SK-N-SH (cell line): ENCODE measurements at regions not wholly inside any gene's neighbourhood (a gene's known extent, or its start where the extent isn't known, plus 50 kb on each side); places are given as distances from the start of the nearest gene placed in this dataset.
A peak's percentile ranks its signal among the peaks of the same experiment; 100 is the strongest.

Source experiments
- CTCF ChIA-PET: fragments of 300-600, 350-600 bp; formaldehyde crosslinking; extraction: SDS; loops from one replicate; lab custom pipeline; 2021; lab: Yijun Ruan, JAX
- POLR2A ChIA-PET: fragments of 350-600 bp; sonication (Branson Sonifier 250); formaldehyde crosslinking; extraction: SDS; loops from one replicate; lab custom pipeline; 2020; ENCODE audit warnings: antibody characterized with exemption, inconsistent platforms; lab: Yijun Ruan, JAX
- DNase-seq: peaks from one replicate; pipeline ENCODE4 v3.0.0; 2012
- H2AFZ ChIP-seq: fragments of 200-600 bp; sonication (generic); 2 replicates; pipeline ENCODE4 v1.8.1; 2016; ENCODE audit warnings: antibody characterized with exemption, mild to moderate bottlenecking, low read depth
- H3F3A ChIP-seq: fragments of 200-600 bp; sonication (generic); replicated peaks from 2 replicates; pipeline ENCODE3; 2016; ENCODE audit warnings: antibody characterized with exemption, mild to moderate bottlenecking; ENCODE audit not compliant: insufficient read depth
- H3K27ac ChIP-seq, 2 experiments: fragments of 200-500 bp in 1 of 2; fragments of 200-600 bp in 1 of 2; sonication (Bioruptor generic) in 1 of 2; sonication (generic), shearing (Covaris generic) in 1 of 2; 2 replicates each; pipeline versions ENCODE4 v1.5.1 to v1.6.1; 2014 to 2016; ENCODE audit warnings: low read depth in 2 of 2, inconsistent platforms in 1 of 2, low read length in 1 of 2, mild to moderate bottlenecking in 1 of 2, mixed read lengths in 1 of 2
- H3K27me3 ChIP-seq: fragments of 200-600 bp; sonication (generic), shearing (Covaris generic); 2 replicates; pipeline ENCODE4 v1.6.1; 2016; ENCODE audit warnings: mixed run types; ENCODE audit not compliant: insufficient read depth
- H3K36me3 ChIP-seq, 2 experiments: fragments of 200-500 bp in 1 of 2; fragments of 200-600 bp in 1 of 2; sonication (Bioruptor generic) in 1 of 2; sonication (generic) in 1 of 2; replicated peaks in 1 of 2; 2 replicates each; pipeline versions ENCODE3 to v1.5.1; 2014 to 2016; ENCODE audit warnings: low read length in 1 of 2, mild to moderate bottlenecking in 1 of 2; ENCODE audit not compliant: insufficient read depth in 2 of 2, control insufficient read depth in 1 of 2
- H3K4me1 ChIP-seq, 2 experiments: fragments of 200-500 bp in 1 of 2; fragments of 200-600 bp in 1 of 2; sonication (Bioruptor generic) in 1 of 2; sonication (generic), shearing (Covaris generic) in 1 of 2; 2 replicates each; pipeline versions ENCODE4 v1.5.1 to v1.6.1; 2014 to 2016; ENCODE audit warnings: low read depth in 1 of 2, low read length in 1 of 2, mixed run types in 1 of 2; ENCODE audit not compliant: insufficient read depth in 2 of 2, control insufficient read depth in 1 of 2
- H3K4me2 ChIP-seq: fragments of 200-600 bp; sonication (generic), shearing (Covaris generic); 2 replicates; pipeline ENCODE4 v1.6.1; 2017; ENCODE audit warnings: mixed run types
- H3K4me3 ChIP-seq, 2 experiments: fragments of 200-500 bp in 1 of 2; fragments of 200-600 bp in 1 of 2; sonication (Bioruptor generic) in 1 of 2; sonication (generic), shearing (Covaris generic) in 1 of 2; 2 replicates each; pipeline versions ENCODE4 v1.5.1 to v1.8.1; 2014 to 2016; ENCODE audit warnings: low read depth in 2 of 2, inconsistent platforms in 1 of 2, low read length in 1 of 2, mild to moderate bottlenecking in 1 of 2, mixed read lengths in 1 of 2, moderate library complexity in 1 of 2
- H3K79me2 ChIP-seq: fragments of 200-600 bp; sonication (generic); 2 replicates; pipeline ENCODE4 v1.8.1; 2017; ENCODE audit warnings: mild to moderate bottlenecking; ENCODE audit not compliant: insufficient read depth
- H3K9ac ChIP-seq: fragments of 200-600 bp; sonication (generic); 2 replicates; pipeline ENCODE4 v1.6.1; 2017; ENCODE audit warnings: mixed run types
- H3K9me2 ChIP-seq: fragments of 200-600 bp; sonication (generic); 2 replicates; pipeline ENCODE4 v1.6.1; 2017; ENCODE audit warnings: mixed run types
- H3K9me3 ChIP-seq: fragments of 200-600 bp; sonication (generic); 2 replicates; pipeline ENCODE4 v1.6.1; 2017; ENCODE audit warnings: mixed run types, mild to moderate bottlenecking, moderate library complexity
- H4K20me1 ChIP-seq: fragments of 200-600 bp; sonication (generic); 2 replicates; pipeline ENCODE4 v1.6.1; 2017; ENCODE audit warnings: mild to moderate bottlenecking, mixed run types; ENCODE audit not compliant: insufficient read depth
- CHD2 ChIP-seq: fragments of 150-350 bp; IDR thresholded peaks from 2 replicates; pipeline ENCODE4 v1.6.1; 2018; ENCODE audit warnings: low read length; ENCODE audit not compliant: partially characterized antibody
- CTCF ChIP-seq: fragments of 200-600 bp; sonication (generic); IDR thresholded peaks from 2 replicates; pipeline ENCODE4 v1.6.1; 2017; ENCODE audit warnings: antibody characterized with exemption, mild to moderate bottlenecking, moderate library complexity
- EZH2phosphoT487 ChIP-seq: fragments of 200-600 bp; sonication (generic); IDR thresholded peaks from 2 replicates; pipeline ENCODE4 v1.6.1; 2017; ENCODE audit warnings: low read depth, mixed run types, mild to moderate bottlenecking, antibody characterized with exemption, moderate library complexity, borderline replicate concordance
- FOXM1 ChIP-seq: IDR thresholded peaks from 2 replicates; pipeline ENCODE4 v1.4.0; 2012; ENCODE audit warnings: low read depth, mild to moderate bottlenecking
- IRF3 ChIP-seq: fragments of 150-350 bp; IDR thresholded peaks from 2 replicates; pipeline ENCODE4 v1.6.1; 2016; ENCODE audit warnings: mild to moderate bottlenecking, low read depth, low read length
- JUND ChIP-seq: IDR thresholded peaks from 2 replicates; pipeline ENCODE4 v1.4.0; 2012
- MAX ChIP-seq: IDR thresholded peaks from 2 replicates; pipeline ENCODE4 v1.4.0; 2012; ENCODE audit warnings: low read depth
- MXI1 ChIP-seq: IDR thresholded peaks from 2 replicates; pipeline ENCODE4 v1.6.1; 2012; ENCODE audit warnings: mild to moderate bottlenecking, low read depth, low read length, improper control_type of control experiment
- NFIC ChIP-seq: IDR thresholded peaks from 2 replicates; pipeline ENCODE4 v1.4.0; 2012; ENCODE audit warnings: borderline replicate concordance
- PBX3 ChIP-seq: IDR thresholded peaks from 2 replicates; pipeline ENCODE4; 2012
- RCOR1 ChIP-seq: fragments of 150-350 bp; IDR thresholded peaks from 2 replicates; pipeline ENCODE4 v1.6.1; 2017; ENCODE audit warnings: antibody characterized with exemption, low read length
- REST ChIP-seq: IDR thresholded peaks from 2 replicates; pipeline ENCODE4 v1.6.1; 2012; ENCODE audit warnings: mild to moderate bottlenecking, low read depth, low read length, moderate library complexity
- RFX5 ChIP-seq: IDR thresholded peaks from 2 replicates; pipeline ENCODE4 v1.6.1; 2012; ENCODE audit warnings: mild to moderate bottlenecking, improper control_type of control experiment, low read length
- TAF1 ChIP-seq: IDR thresholded peaks from 2 replicates; pipeline ENCODE4 v1.6.1; 2012; ENCODE audit warnings: low read depth, mild to moderate bottlenecking, low read length, moderate library complexity, borderline replicate concordance
- TCF12 ChIP-seq: IDR thresholded peaks from 2 replicates; pipeline ENCODE4 v1.4.0; 2012
- YY1 ChIP-seq: IDR thresholded peaks from 2 replicates; pipeline ENCODE4 v1.4.0; 2012; ENCODE audit warnings: low read depth, mild to moderate bottlenecking
- ZBTB33 ChIP-seq: IDR thresholded peaks from 2 replicates; pipeline ENCODE4 v1.4.0; 2012; ENCODE audit warnings: low read depth, borderline replicate concordance
- WGBS: methylation state at CpG from one replicate; pipeline ENCODE4 v1.1.6; 2017; ENCODE audit warnings: low lambda C conversion rate; 5-methylcytosine and 5-hydroxymethylcytosine counted together

- Histone ChIP-seq H2AFZ (no peak overlapping the region), H3K4me1 (peaks cover 14 to 55% of the 10 kb centered on the region in 2 experiments), H3F3A (peaks cover 21% of the 10 kb centered on the region), H4K20me1 (no peaks in the 10 kb centered on the region), H3K9me3 (no peaks in the 10 kb centered on the region), H3K79me2 (peaks cover 34% of the 10 kb centered on the region), H3K4me3 (no peak overlapping the region), H3K27ac (no peak overlapping the region), H3K27me3 (no peaks in the 10 kb centered on the region), H3K36me3 (no peaks in the 10 kb centered on the region), H3K9ac (no peak overlapping the region), H3K4me2 (0 out of 2 replicates have a peak overlapping the region, but pooled peaks have one; percentile 20)
- CTCF ChIA-PET: interaction anchor here (0.8 to 1.7 kb wide), 6 partner anchors 16 to 133 kb away, joined by 3 to 7 read pairs (median 4); no protein-coding TSS in a partner anchor
- no peak for DNase-seq
- POLR2A ChIA-PET: interaction anchor here (0.7 kb wide), 1 partner anchor 60 kb away, joined by 3 read pairs; no protein-coding TSS in a partner anchor
- no peak for TF ChIP-seq FOXM1
- no peak for TF ChIP-seq REST
- no peak for TF ChIP-seq YY1
- no peak for TF ChIP-seq CHD2
- TF ChIP-seq IRF3: no peak
- TF ChIP-seq EZH2phosphoT487: no peak
- no peak for TF ChIP-seq NFIC
- TF ChIP-seq RFX5: no peak
- no peak for TF ChIP-seq ZBTB33
- no peak for TF ChIP-seq JUND
- no peak for TF ChIP-seq TAF1
- no peak for TF ChIP-seq MAX
- no peak for TF ChIP-seq CTCF
- TF ChIP-seq TCF12: no peak
- no peak for TF ChIP-seq RCOR1
- TF ChIP-seq PBX3: no peak
- TF ChIP-seq MXI1: no peak
- TF ChIP-seq, all 33 proteins: peak for 0
- H3K9me2 ChIP-seq: no peaks in the 10 kb centered on the region
- WGBS: 88% methylated on average over 4 of the region's 9 CpGs
These were observed 207.9 kb downstream of the GLI2 start for GRCh38 chr2:120943403-120944034.
